Neural crest cell (in vitro differentiated cells): ENCODE measurements at regions not wholly inside any gene's neighbourhood (a gene's known extent, or its start where the extent isn't known, plus 50 kb on each side); places are given as distances from the start of the nearest gene placed in this dataset.

ENCODE experiments used
- DNase-seq: peaks from one replicate; pipeline ENCODE4 v3.0.0; 2021; ENCODE audit warnings: low read depth, mixed read lengths, low spot score
- H3K27ac Mint-ChIP-seq: one replicate; pipeline ENCODE4 v1.8.0; 2021; ENCODE audit warnings: mild to moderate bottlenecking, mixed read lengths; ENCODE audit not compliant: unreplicated experiment
- H3K27me3 Mint-ChIP-seq: 2 replicates; pipeline ENCODE4 v1.8.0; 2021; ENCODE audit warnings: low read depth, mild to moderate bottlenecking, mixed read lengths
- H3K36me3 Mint-ChIP-seq: 2 replicates; pipeline ENCODE4 v1.8.0; 2021; ENCODE audit warnings: low read depth, mild to moderate bottlenecking, mixed read lengths
- H3K4me1 Mint-ChIP-seq: 2 replicates; pipeline ENCODE4 v1.8.0; 2021; ENCODE audit warnings: mixed read lengths
- H3K4me3 Mint-ChIP-seq: one replicate; pipeline ENCODE4 v1.8.0; 2021; ENCODE audit warnings: mild to moderate bottlenecking, mixed read lengths
- H3K9me3 Mint-ChIP-seq: 2 replicates; pipeline ENCODE4 v1.8.0; 2021; ENCODE audit warnings: mixed read lengths
- TF ChIP-seq, protein P1 (sequence below): fragments of 200-600 bp; sonication (generic); conservative IDR thresholded peaks from 2 replicates; pipeline ENCODE4 v1.5.0; 2021; ENCODE audit warnings: antibody characterized with exemption, mild to moderate bottlenecking

GRCh38 chr1:219812086-219812485 lies 116.3 kb downstream of the SLC30A10 start:
- Mint-ChIP-seq H3K27me3 (no peaks in the 10 kb centered on the region), H3K36me3 (no peaks in the 10 kb centered on the region), H3K27ac (no peak overlapping the region), H3K9me3 (no peaks in the 10 kb centered on the region), H3K4me3 (no peak overlapping the region), H3K4me1 (no peaks in the 10 kb centered on the region)
- TF ChIP-seq, protein P1, sequence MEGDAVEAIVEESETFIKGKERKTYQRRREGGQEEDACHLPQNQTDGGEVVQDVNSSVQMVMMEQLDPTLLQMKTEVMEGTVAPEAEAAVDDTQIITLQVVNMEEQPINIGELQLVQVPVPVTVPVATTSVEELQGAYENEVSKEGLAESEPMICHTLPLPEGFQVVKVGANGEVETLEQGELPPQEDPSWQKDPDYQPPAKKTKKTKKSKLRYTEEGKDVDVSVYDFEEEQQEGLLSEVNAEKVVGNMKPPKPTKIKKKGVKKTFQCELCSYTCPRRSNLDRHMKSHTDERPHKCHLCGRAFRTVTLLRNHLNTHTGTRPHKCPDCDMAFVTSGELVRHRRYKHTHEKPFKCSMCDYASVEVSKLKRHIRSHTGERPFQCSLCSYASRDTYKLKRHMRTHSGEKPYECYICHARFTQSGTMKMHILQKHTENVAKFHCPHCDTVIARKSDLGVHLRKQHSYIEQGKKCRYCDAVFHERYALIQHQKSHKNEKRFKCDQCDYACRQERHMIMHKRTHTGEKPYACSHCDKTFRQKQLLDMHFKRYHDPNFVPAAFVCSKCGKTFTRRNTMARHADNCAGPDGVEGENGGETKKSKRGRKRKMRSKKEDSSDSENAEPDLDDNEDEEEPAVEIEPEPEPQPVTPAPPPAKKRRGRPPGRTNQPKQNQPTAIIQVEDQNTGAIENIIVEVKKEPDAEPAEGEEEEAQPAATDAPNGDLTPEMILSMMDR = no peak
- no peak for DNase-seq

DNA sequence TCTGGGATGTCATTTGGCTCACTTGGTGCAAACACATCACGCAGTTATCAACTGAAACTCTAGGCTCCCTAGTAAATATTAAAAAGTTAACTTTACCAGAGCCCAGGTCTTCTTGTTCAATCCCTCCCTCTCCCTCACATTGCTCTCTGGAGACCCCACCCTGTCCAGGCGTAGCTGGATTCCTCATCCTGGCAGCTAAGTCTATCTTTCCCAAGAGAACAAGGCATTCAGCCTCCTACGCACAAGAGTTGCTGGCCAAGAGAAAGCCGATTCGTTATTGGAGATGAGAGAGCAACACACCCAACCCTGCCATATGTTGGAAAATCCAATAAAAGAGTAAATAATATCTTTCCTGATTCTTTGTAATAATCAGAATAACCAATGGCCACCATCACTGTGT lies 117.9 kb downstream of the SLC30A10 start:
- peaks cover 6% of the 10 kb centered on the region for H3K4me1 Mint-ChIP-seq
- no peaks in the 10 kb centered on the region for H3K9me3 Mint-ChIP-seq
- no peak overlapping the region for H3K27ac Mint-ChIP-seq
- no peak overlapping the region for H3K4me3 Mint-ChIP-seq
- TF ChIP-seq, protein P1 = no peak
- H3K27me3 Mint-ChIP-seq = no peaks in the 10 kb centered on the region
- DNase-seq = no peak
- peaks cover 4% of the 10 kb centered on the region for H3K36me3 Mint-ChIP-seq

- no peaks in the 10 kb centered on the region for H3K27me3 Mint-ChIP-seq
- no peak overlapping the region for H3K4me3 Mint-ChIP-seq
- DNase-seq = no peak
- peaks cover 13% of the 10 kb centered on the region for H3K4me1 Mint-ChIP-seq
- TF ChIP-seq, protein P1 = no peak
- peaks cover 3% of the 10 kb centered on the region for H3K9me3 Mint-ChIP-seq
- no peak overlapping the region for H3K27ac Mint-ChIP-seq
- peaks cover 4% of the 10 kb centered on the region for H3K36me3 Mint-ChIP-seq
Observed at GRCh38 chr1:219808790-219809189, 119.6 kb downstream of the SLC30A10 start.

DNA sequence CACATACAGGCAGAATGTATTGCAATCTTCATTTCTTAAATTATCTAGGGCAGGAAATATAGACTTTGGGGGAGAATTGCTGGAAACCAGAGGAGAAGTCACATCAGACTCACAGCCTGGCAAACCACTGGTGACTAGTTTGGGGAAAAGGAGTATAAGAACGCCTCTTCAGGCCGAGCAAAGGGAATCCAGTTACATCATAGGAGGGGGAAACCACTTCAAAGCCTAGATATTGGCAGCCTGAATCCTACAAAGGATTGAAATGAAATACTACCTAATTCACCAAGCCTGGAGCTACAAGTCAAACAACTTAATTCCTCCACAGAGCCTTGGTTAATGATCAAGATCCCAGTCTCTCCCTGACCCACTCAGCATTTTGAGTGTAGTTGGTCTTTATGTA lies 121.7 kb downstream of the SLC30A10 start:
- Mint-ChIP-seq H3K36me3 (peaks cover 7% of the 10 kb centered on the region), H3K9me3 (peaks cover 10% of the 10 kb centered on the region), H3K27me3 (no peaks in the 10 kb centered on the region), H3K27ac (peak overlapping the region; percentile 52), H3K4me1 (peaks cover 16% of the 10 kb centered on the region), H3K4me3 (no peak overlapping the region)
- no peak for DNase-seq
- TF ChIP-seq, protein P1 = no peak

DNA sequence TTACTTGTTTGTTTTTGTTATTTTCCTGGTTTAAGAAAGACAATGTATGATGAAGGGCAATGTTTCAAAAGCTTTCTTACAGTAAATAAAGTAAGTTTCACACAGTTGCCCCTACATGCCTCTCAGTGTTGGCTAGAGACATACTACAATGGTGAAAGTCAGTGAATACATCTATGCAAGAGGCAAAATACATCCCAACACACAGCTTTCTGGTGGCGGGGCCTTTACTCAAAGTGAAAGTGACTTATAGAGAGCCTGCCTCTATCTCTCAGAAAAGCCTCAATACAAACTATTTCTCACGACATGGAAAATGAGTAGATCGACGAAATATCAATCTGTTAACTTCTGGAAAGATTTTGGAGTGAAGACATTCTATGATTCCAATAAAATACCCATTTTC lies 122.3 kb downstream of the SLC30A10 start:
- TF ChIP-seq, protein P1 = no peak
- H3K4me3 Mint-ChIP-seq = no peak overlapping the region

DNA sequence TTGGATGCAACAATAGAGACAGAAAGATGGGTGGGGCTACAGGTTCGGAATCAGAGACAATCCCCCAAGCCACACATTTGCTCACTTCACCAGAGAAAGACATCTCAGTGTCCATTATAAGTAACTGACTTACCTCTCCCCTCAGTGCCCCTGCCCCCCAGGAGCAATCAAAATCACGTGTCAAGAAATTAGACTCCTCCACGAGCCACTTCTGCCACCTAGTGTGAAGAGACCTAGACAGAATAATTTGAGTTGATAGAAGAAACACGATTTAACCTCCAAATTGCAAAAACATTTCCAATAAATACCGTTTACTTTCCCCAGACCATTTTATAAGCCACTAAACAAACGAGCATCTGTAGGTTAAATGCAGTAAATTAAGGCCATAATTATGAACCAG lies 123.2 kb downstream of the SLC30A10 start:
- no peaks in the 10 kb centered on the region for H3K27me3 Mint-ChIP-seq
- peaks cover 7% of the 10 kb centered on the region for H3K36me3 Mint-ChIP-seq
- TF ChIP-seq, protein P1 = peak; percentile 14
- no peak for DNase-seq
- H3K4me1 Mint-ChIP-seq = peaks cover 27% of the 10 kb centered on the region
- H3K9me3 Mint-ChIP-seq = peaks cover 10% of the 10 kb centered on the region
- H3K27ac Mint-ChIP-seq = no peak overlapping the region
- no peak overlapping the region for H3K4me3 Mint-ChIP-seq

More for the DNA sequence above, 122.3 kb downstream of the SLC30A10 start:
- Mint-ChIP-seq H3K36me3 (peaks cover 7% of the 10 kb centered on the region), H3K4me1 (peaks cover 19% of the 10 kb centered on the region), H3K9me3 (peaks cover 10% of the 10 kb centered on the region), H3K27ac (peak overlapping the region; percentile 52), H3K27me3 (no peaks in the 10 kb centered on the region)
- no peak for DNase-seq
